B cell (primary cell): ENCODE measurements at regions not wholly inside any gene's neighbourhood (a gene's known extent, or its start where the extent isn't known, plus 50 kb on each side); places are given as distances from the start of the nearest gene placed in this dataset.

ENCODE experiments used
- ATAC-seq: fragments of 200-7000 bp; cut with Tn5 transposase; one replicate; pipeline ENCODE4 v1.10.0; 2021; ENCODE audit warnings: low read depth, mild to moderate bottlenecking, moderate number of reproducible peaks, moderate library complexity
- CTCF ChIA-PET: fragments of 350-600 bp; sonication (Branson Sonifier 250); formaldehyde crosslinking; loops from one replicate; lab custom pipeline; 2021; ENCODE audit warnings: antibody characterized with exemption, inconsistent platforms; lab: Charles Lee
- POLR2A ChIA-PET: fragments of 350-600 bp; sonication (Branson Sonifier 250); formaldehyde crosslinking; loops from one replicate; lab custom pipeline; 2021; ENCODE audit warnings: antibody characterized with exemption; lab: Charles Lee
- DNase-seq: peaks from one replicate; pipeline ENCODE4 v3.0.0; 2013
- H2AFZ ChIP-seq: 2 replicates; pipeline ENCODE4 v1.6.1; 2012; ENCODE audit warnings: mild to moderate bottlenecking, low read depth, low read length; ENCODE audit not compliant: insufficient read depth, poor library complexity, severe bottlenecking
- H3K27ac ChIP-seq, 2 donors: 1 replicate in 1 of 2; 2 replicates in 1 of 2; pipeline ENCODE4 v1.5.1; 2012 to 2013; ENCODE audit warnings: low read length in 2 of 2, mild to moderate bottlenecking in 2 of 2, moderate library complexity in 1 of 2
- H3K27me3 ChIP-seq, 4 experiments: fragments of 200-600 bp in 1 of 4; sonication (generic) in 1 of 4; replicated peaks in 1 of 4; 1 replicate in 2 of 4; 2 replicates in 2 of 4; pipeline versions ENCODE4 v1.6.1 to v1.7.0; 2013 to 2016; ENCODE audit warnings: low read length in 3 of 4, mild to moderate bottlenecking in 2 of 4, mixed read lengths in 1 of 4, moderate library complexity in 1 of 4; ENCODE audit not compliant: insufficient read depth in 4 of 4, control insufficient read depth in 3 of 4; ENCODE audit errors: control extremely low read depth in 1 of 4
- H3K36me3 ChIP-seq, 2 experiments: replicated peaks in 1 of 2; 1 replicate in 1 of 2; 2 replicates in 1 of 2; pipeline versions ENCODE4 v1.6.1 to v1.7.1; 2013; ENCODE audit warnings: low read length in 1 of 2; ENCODE audit not compliant: insufficient read depth in 2 of 2, control insufficient read depth in 1 of 2; ENCODE audit errors: control extremely low read depth in 1 of 2, extremely low read depth in 1 of 2
- H3K4me1 ChIP-seq, 2 donors: fragments of 200-600 bp in 1 of 2; sonication (generic) in 1 of 2; 1 replicate in 1 of 2; 2 replicates in 1 of 2; pipeline versions ENCODE4 v1.5.1 to v1.6.1; 2013 to 2017; ENCODE audit warnings: low read length in 2 of 2; ENCODE audit not compliant: control insufficient read depth in 2 of 2, insufficient read depth in 2 of 2
- H3K4me2 ChIP-seq: replicated peaks from 2 replicates; pipeline ENCODE3; 2012; ENCODE audit warnings: mild to moderate bottlenecking, low read depth, low read length; ENCODE audit not compliant: poor library complexity, severe bottlenecking
- H3K4me3 ChIP-seq, 5 experiments: fragments of 200-600 bp in 1 of 5; sonication (generic) in 1 of 5; 1 replicate in 3 of 5; 2 replicates in 2 of 5; pipeline versions ENCODE4 v1.5.1 to v1.7.0; 2011 to 2016; ENCODE audit warnings: low read length in 4 of 5, mild to moderate bottlenecking in 4 of 5, low read depth in 2 of 5, control low read depth in 1 of 5, moderate library complexity in 1 of 5; ENCODE audit not compliant: insufficient read depth in 1 of 5; ENCODE audit errors: control extremely low read depth in 1 of 5, extremely low read depth in 1 of 5
- H3K79me2 ChIP-seq: fragments of 200-600 bp; sonication (generic); one replicate; pipeline ENCODE4 v1.6.0; 2016; ENCODE audit warnings: low read length; ENCODE audit not compliant: control insufficient read depth, insufficient read depth
- H3K9ac ChIP-seq: fragments of 200-600 bp; sonication (generic); 2 replicates; pipeline ENCODE4 v1.6.1; 2017; ENCODE audit warnings: mild to moderate bottlenecking, low read length, moderate library complexity
- H3K9me3 ChIP-seq, 3 donors: one replicate each; pipeline versions ENCODE4 v1.6.1 to v1.7.1; 2013; ENCODE audit warnings: low read length in 2 of 3; ENCODE audit not compliant: control insufficient read depth in 2 of 3, insufficient read depth in 1 of 3; ENCODE audit errors: control extremely low read depth in 1 of 3
- H4K20me1 ChIP-seq: 2 replicates; pipeline ENCODE4 v1.6.0; 2012; ENCODE audit warnings: mild to moderate bottlenecking, low read length; ENCODE audit not compliant: insufficient read depth, control insufficient read depth, poor library complexity, severe bottlenecking
- H3K27ac Mint-ChIP-seq: one replicate; pipeline ENCODE4 v1.8.0; 2021; ENCODE audit warnings: mixed read lengths
- H3K27me3 Mint-ChIP-seq: one replicate; pipeline ENCODE4 v1.8.0; 2021; ENCODE audit warnings: mixed read lengths
- H3K4me1 Mint-ChIP-seq: one replicate; pipeline ENCODE4 v1.8.0; 2021; ENCODE audit warnings: mixed read lengths
- H3K4me3 Mint-ChIP-seq: one replicate; pipeline ENCODE4 v1.8.0; 2021; ENCODE audit warnings: mixed read lengths
- H3K9me3 Mint-ChIP-seq: one replicate; pipeline ENCODE4 v1.8.0; 2022; ENCODE audit warnings: mixed read lengths; ENCODE audit not compliant: insufficient read depth
- EZH2 ChIP-seq: IDR thresholded peaks from 2 replicates; pipeline ENCODE4 v1.6.1; 2012; ENCODE audit warnings: borderline replicate concordance, low read depth, mild to moderate bottlenecking, moderate library complexity, low read length; ENCODE audit not compliant: insufficient read depth, poor library complexity, severe bottlenecking
- WGBS: methylation state at CpG from one replicate; pipeline ENCODE4 v1.1.5; 2013; ENCODE audit warnings: missing lambda C conversion rate; ENCODE audit not compliant: insufficient coverage; 5-methylcytosine and 5-hydroxymethylcytosine counted together
- intact Hi-C: fragments of 100-400 bp; cut with micrococcal nuclease; formaldehyde crosslinking; loops from one replicate; pipeline ENCODE4 v1.10.0; 2022
- TF ChIP-seq, protein P1 (sequence below): fragments of 200-600 bp; IDR thresholded peaks from one replicate; pipeline ENCODE4 v1.8.0; 2022; ENCODE audit warnings: antibody characterized with exemption, mild to moderate bottlenecking

DNA sequence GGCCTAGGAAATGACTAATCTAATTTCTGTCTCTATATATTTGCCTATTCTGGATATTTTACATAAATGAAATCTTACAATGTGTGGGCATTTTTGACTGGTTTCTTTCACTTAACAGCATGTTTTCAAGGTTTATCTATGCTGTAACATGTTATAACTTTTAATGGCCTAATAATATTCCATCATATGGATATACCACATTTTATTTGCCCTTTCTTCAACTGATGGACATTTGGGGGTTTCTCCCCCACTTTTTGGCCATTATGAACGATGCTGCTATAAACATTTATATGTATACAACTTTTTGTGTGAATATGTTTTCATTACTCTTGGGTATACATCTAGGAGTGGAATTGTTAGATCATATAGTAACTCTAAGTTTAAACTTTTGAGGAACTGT, 357.3 kb upstream of the ADAMTS9 start:
- Histone ChIP-seq H3K27ac (no peak overlapping the region), H3K4me3 (no peak overlapping the region), H3K27me3 (no peaks in the 10 kb centered on the region), H3K9ac (no peak overlapping the region), H4K20me1 (no peaks in the 10 kb centered on the region), H3K4me2 (no peak overlapping the region), H3K36me3 (no peaks in the 10 kb centered on the region), H3K9me3 (peaks cover 0 to 13% (median 0%) of the 10 kb centered on the region in 3 donors), H2AFZ (no peak overlapping the region), H3K79me2 (no peaks in the 10 kb centered on the region), H3K4me1 (no peaks in the 10 kb centered on the region)
- POLR2A ChIA-PET, result no interaction called here
- WGBS, result no CpG with 5 or more reads among the region's 1 CpG
- DNase-seq (no peak), ATAC-seq (no peak)
- CTCF ChIA-PET, result no interaction called here
- no peak for TF ChIP-seq EZH2
- TF ChIP-seq, protein P1, sequence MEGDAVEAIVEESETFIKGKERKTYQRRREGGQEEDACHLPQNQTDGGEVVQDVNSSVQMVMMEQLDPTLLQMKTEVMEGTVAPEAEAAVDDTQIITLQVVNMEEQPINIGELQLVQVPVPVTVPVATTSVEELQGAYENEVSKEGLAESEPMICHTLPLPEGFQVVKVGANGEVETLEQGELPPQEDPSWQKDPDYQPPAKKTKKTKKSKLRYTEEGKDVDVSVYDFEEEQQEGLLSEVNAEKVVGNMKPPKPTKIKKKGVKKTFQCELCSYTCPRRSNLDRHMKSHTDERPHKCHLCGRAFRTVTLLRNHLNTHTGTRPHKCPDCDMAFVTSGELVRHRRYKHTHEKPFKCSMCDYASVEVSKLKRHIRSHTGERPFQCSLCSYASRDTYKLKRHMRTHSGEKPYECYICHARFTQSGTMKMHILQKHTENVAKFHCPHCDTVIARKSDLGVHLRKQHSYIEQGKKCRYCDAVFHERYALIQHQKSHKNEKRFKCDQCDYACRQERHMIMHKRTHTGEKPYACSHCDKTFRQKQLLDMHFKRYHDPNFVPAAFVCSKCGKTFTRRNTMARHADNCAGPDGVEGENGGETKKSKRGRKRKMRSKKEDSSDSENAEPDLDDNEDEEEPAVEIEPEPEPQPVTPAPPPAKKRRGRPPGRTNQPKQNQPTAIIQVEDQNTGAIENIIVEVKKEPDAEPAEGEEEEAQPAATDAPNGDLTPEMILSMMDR, result no peak
- Mint-ChIP-seq H3K9me3 (peaks cover 8% of the 10 kb centered on the region), H3K4me1 (no peaks in the 10 kb centered on the region), H3K4me3 (no peak overlapping the region), H3K27ac (no peak overlapping the region), H3K27me3 (no peaks in the 10 kb centered on the region)
- intact Hi-C loops, result no loop called here

DNA sequence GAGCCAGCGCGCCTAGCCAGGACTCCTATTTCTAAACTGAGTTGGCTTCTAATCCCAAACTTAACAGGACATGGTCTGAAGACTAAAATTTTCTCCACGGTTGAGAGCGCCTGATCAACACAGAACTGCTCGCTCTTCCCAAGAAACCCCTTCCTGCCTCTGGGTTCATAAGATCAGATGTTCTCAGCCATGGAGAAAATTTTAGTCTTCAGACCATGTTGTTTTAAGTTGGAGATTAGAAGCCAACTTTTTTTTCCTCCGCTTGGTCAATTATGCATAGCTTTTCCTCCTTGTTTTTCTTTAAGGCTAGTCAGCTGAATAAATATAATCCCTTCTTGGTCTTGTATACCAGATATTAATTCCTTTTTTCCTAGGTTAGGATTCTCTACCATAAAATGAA, 356.6 kb upstream of the ADAMTS9 start:
- WGBS, result 91% methylated on average over 4 of the region's 6 CpGs
- Mint-ChIP-seq H3K27ac (no peak overlapping the region), H3K4me1 (no peaks in the 10 kb centered on the region), H3K9me3 (peaks cover 8% of the 10 kb centered on the region), H3K4me3 (no peak overlapping the region), H3K27me3 (no peaks in the 10 kb centered on the region)
- ChIA-PET POLR2A (no interaction called here), CTCF (no interaction called here)
- H3K4me3 ChIP-seq, result no peak overlapping the region
- ATAC-seq (no peak), DNase-seq (no peak)
- H2AFZ ChIP-seq, result no peak overlapping the region
- no peak for TF ChIP-seq EZH2
- H3K9ac ChIP-seq, result no peak overlapping the region
- peaks cover 0 to 17% (median 0%) of the 10 kb centered on the region in 3 donors for H3K9me3 ChIP-seq
- H3K79me2 ChIP-seq, result no peaks in the 10 kb centered on the region
- no peaks in the 10 kb centered on the region for H4K20me1 ChIP-seq
- no peak overlapping the region for H3K4me2 ChIP-seq
- intact Hi-C loops, result no loop called here
- no peaks in the 10 kb centered on the region for H3K27me3 ChIP-seq
- no peaks in the 10 kb centered on the region for H3K4me1 ChIP-seq
- H3K36me3 ChIP-seq, result no peaks in the 10 kb centered on the region
- no peak overlapping the region for H3K27ac ChIP-seq
